ENCODE measurements at regions not wholly inside any gene's neighbourhood (a gene's known extent, or its start where the extent isn't known, plus 50 kb on each side); places are given as distances from the start of the nearest gene placed in this dataset.

- no peaks in the 10 kb centered on the region for H3K36me3 ChIP-seq (replicated peaks in 1 of 2; ENCODE audit: control insufficient read depth in 1 of 2, insufficient read depth in 2 of 2, low read length in 2 of 2)
- in situ Hi-C loops (cut with HindIII; ENCODE audit: extremely low pct_ligation_motif_present, low pct_unique_long_range_greater_than_20kb): no loop called here
- H3K79me2 ChIP-seq (ENCODE audit: insufficient read depth, low read length): no peaks in the 10 kb centered on the region
- no peak overlapping the region for H3K4me3 ChIP-seq (replicated peaks in 1 of 3; ENCODE audit: insufficient read depth in 1 of 3, low read depth in 2 of 3, low read length in 3 of 3)
- no peak overlapping the region for H3K27ac ChIP-seq (ENCODE audit: extremely low read length, insufficient read depth, low read length)
- no peak for DNase-seq (ENCODE audit: low spot score)
- no peak for TF ChIP-seq ZNF691 (CRISPR knock-in tag; IDR thresholded peaks at IDR 0.05; ENCODE audit: borderline replicate concordance, low read depth)
- no peak for TF ChIP-seq BORCS8-MEF2B (CRISPR knock-in tag; IDR thresholded peaks at IDR 0.05)
- no peak for TF ChIP-seq PHF5A (CRISPR knock-in tag; IDR thresholded peaks at IDR 0.05; ENCODE audit: low read depth, unreplicated experiment)
- TF ChIP-seq SOX5 (CRISPR knock-in tag; IDR thresholded peaks at IDR 0.05; ENCODE audit: borderline replicate concordance): no peak
- TF ChIP-seq, protein P1, sequence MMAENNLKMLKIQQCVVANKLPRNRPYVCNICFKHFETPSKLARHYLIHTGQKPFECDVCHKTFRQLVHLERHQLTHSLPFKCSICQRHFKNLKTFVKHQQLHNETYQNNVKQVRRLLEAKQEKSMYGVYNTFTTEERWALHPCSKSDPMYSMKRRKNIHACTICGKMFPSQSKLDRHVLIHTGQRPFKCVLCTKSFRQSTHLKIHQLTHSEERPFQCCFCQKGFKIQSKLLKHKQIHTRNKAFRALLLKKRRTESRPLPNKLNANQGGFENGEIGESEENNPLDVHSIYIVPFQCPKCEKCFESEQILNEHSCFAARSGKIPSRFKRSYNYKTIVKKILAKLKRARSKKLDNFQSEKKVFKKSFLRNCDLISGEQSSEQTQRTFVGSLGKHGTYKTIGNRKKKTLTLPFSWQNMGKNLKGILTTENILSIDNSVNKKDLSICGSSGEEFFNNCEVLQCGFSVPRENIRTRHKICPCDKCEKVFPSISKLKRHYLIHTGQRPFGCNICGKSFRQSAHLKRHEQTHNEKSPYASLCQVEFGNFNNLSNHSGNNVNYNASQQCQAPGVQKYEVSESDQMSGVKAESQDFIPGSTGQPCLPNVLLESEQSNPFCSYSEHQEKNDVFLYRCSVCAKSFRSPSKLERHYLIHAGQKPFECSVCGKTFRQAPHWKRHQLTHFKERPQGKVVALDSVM (CRISPR knock-in tag; IDR thresholded peaks at IDR 0.05): no peak
- no peak for TF ChIP-seq ZFP90 (CRISPR knock-in tag; IDR thresholded peaks at IDR 0.05; ENCODE audit: borderline replicate concordance)
- intact Hi-C loops (cut with micrococcal nuclease; ENCODE audit: unreplicated experiment): no loop called here
- ChIA-PET POLR2A (no interaction called here), CTCF (ENCODE audit: low intra/inter-chr PET ratio, low total read pairs) (no interaction called here)
- H3K4me1 ChIP-seq (ENCODE audit: insufficient read depth, low read length): no peaks in the 10 kb centered on the region
- H4K20me1 ChIP-seq (ENCODE audit: insufficient read depth, low read length): no peaks in the 10 kb centered on the region
- no peaks in the 10 kb centered on the region; a peak in 1 of 5 replicates for H3K27me3 ChIP-seq (ENCODE audit: control insufficient read depth in 1 of 2, insufficient read depth in 2 of 2, low read length in 2 of 2)
- FAIRE-seq: no peak
- no peak overlapping the region for H2AFZ ChIP-seq (ENCODE audit: low read length)
- no peak overlapping the region for H3K9ac ChIP-seq (ENCODE audit: insufficient read depth, low read depth, low read length)
- no peak overlapping the region for H3K4me2 ChIP-seq (ENCODE audit: low read depth, low read length)
- 43% methylated on average over 4 of the region's 4 CpGs for WGBS (ENCODE audit: low lambda C conversion rate)
- BruUV-seq (replicated peaks): no TSS peak
- no peak for ATAC-seq
- no peaks in the 10 kb centered on the region for H3K9me3 ChIP-seq (ENCODE audit: low read length)
These were observed 496.5 kb upstream of the TBL1XR1 start for GRCh38 chr3:177693616-177694264.
